HG02970 (cell line): ENCODE measurements at regions not wholly inside any gene's neighbourhood (a gene's known extent, or its start where the extent isn't known, plus 50 kb on each side); places are given as distances from the start of the nearest gene placed in this dataset.

Source experiments
- ATAC-seq: cut with Tn5 transposase; IDR thresholded peaks from one replicate; pipeline ENCODE4 v1.9.1; 2021; ENCODE audit warnings: mild to moderate bottlenecking, moderate library complexity, moderate number of reproducible peaks; ENCODE audit not compliant: unreplicated experiment, low FRiP score

DNA sequence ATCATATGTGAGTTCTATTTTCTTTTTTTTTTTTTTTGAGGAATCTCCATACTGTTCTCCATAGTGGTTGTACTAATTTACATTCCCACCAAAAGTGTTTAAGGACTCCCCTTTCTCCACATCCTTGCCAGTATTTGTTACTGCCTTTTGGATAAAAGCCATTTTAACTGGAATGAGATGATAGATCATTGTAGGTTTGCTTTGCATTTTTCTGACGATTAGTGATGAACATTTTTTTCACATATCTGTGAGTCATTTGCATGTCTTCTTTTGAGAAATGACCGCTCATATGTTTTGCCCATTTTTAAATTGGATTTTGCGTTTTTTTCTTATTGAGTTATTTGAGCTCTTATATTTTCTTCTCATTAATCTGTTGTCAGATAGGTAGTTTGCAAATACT is 394.8 kb downstream of the LRFN5 start:
- no peak for ATAC-seq

GRCh38 chr14:42000450-42000849 is 393.8 kb downstream of the LRFN5 start:
- no peak for ATAC-seq

GRCh38 chr14:41993687-41994086 is 387.0 kb downstream of the LRFN5 start:
- ATAC-seq: no peak

DNA sequence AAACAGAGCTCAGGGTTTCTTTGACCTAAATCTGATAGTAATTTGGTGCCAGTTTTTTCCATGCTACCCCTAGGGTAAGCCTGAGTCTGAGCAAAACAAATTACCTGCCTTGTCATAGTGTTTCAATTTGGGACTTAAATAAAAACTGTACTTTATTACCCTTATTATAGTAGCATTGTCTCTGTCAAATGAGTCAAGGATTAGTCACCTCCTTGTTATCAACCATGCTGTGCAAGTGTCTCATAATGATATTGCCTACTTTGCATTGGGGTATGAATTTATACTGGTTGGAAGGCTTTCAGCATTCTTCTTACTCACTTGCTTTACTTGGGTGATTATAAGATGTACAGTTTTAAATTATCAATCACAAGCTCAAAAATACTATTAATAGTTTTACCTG is 380.0 kb downstream of the LRFN5 start:
- ATAC-seq: no peak

DNA sequence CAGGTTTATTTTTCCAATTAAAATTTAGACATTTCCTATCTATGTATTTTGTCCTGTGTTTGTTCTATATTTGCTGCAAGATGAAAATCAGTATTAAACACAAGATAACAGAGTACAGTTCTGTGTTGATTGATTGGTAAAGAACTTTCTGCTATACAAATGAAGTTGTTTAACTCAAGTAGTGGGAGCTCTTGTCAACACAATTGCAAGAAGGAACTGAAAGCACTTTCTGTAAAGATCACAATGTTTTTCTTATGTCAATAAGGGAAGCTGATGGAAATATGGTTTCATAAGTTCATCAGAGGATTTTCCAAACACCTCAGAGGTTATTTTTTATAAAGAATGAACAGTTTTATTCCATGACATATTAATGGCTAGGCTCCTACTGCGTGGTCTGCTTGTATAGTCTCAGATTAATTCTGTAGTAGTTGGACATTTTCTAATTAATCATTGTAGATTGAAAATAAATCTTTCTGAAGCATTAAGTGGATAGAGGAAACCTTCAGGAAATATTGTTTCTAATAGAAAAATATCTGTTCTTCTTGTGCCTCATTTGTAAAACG is 379.5 kb downstream of the LRFN5 start:
- ATAC-seq: no peak

DNA sequence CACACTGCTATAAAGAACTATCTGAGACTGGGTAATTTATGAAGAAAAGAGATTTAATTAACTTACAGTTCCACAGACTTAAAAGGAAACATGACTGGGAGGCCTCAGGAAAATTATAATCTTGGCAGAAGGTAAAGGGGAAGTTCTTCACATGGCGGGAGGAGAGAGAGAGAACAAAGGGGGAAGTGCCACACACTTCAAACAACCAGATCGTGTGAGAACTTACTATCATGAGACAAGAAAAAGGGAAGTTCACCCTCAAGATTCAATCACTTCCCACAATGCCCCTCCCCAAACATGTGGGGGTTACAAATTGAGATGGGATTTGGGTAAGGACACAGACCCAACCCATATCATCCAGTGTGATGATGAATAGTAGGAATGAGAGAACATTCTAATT is 366.5 kb downstream of the LRFN5 start:
- no peak for ATAC-seq

DNA sequence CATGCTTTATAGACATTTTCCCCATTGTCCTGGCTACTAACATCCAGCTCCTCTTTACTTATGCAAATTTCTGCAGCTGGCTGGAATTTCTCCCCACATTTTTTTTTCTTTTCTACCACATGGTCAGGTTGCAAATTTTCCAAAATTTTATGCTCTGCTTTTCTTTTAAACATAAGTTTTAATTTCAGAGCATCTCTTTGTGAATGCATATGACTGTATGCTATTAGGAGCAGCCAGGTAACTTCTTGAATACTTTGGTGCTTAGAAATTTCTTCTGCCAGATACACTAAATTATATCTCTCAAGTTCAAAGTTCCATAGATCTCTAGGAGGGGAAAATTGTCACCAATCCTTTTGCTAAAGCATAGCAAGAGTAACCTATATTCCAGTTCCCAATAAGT is 365.9 kb downstream of the LRFN5 start:
- ATAC-seq: no peak

DNA sequence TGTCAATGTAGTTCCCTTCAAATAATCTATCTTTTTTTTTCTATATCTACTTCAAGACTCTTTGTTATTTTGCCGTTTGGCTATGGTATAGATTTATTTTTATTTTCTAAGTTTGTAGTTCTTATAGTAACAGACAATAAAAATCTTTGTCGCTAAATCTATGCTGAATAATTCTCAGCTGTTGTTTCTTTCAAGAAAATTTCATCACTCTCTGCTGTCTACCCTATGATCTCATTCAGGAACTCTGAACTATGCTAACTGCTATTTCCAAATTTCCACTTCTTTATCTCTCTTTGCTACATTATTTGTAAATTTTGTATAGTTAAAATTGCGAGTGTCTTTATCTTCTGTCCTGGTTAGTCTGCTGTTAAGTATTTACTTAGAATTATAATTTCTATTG is 353.6 kb downstream of the LRFN5 start:
- ATAC-seq: no peak

GRCh38 chr14:41957459-41957858 is 350.8 kb downstream of the LRFN5 start:
- no peak for ATAC-seq
